Bronchial epithelial cell (primary cell): ENCODE measurements at regions not wholly inside any gene's neighbourhood (a gene's known extent, or its start where the extent isn't known, plus 50 kb on each side); places are given as distances from the start of the nearest gene placed in this dataset.

Experiments
- DNase-seq: peaks from one replicate; pipeline ENCODE4 v3.0.0-alpha.2; 2010; ENCODE audit warnings: low read depth
- FAIRE-seq: peaks from 2 replicates; lab custom pipeline; 2011; peaks lifted over from hg19 to GRCh38; lab: Jason Lieb, UNC
- H3K27me3 ChIP-seq: 2 replicates; pipeline ENCODE4 v1.5.1; 2011; ENCODE audit warnings: low read length; ENCODE audit not compliant: control insufficient read depth, insufficient read depth
- H3K36me3 ChIP-seq: 2 replicates; pipeline ENCODE4 v1.5.1; 2011; ENCODE audit warnings: low read length; ENCODE audit not compliant: control insufficient read depth, insufficient read depth
- H3K4me3 ChIP-seq: 2 replicates; pipeline ENCODE4 v1.5.1; 2011; ENCODE audit warnings: mild to moderate bottlenecking, low read depth, low read length, control low read depth
- CTCF ChIP-seq: IDR thresholded peaks from 2 replicates; pipeline ENCODE4 v1.5.1; 2011; ENCODE audit warnings: mild to moderate bottlenecking, moderate library complexity, low read length, control low read depth, inconsistent platforms; ENCODE audit not compliant: insufficient read depth, severe bottlenecking

- Histone ChIP-seq H3K4me3 (no peak overlapping the region), H3K27me3 (no peaks in the 10 kb centered on the region), H3K36me3 (no peaks in the 10 kb centered on the region)
- TF ChIP-seq CTCF = no peak
- DNase-seq = peak; percentile 4
- no peak for FAIRE-seq
These were observed 293.4 kb upstream of the SPTLC3 start for GRCh38 chr20:12715371-12715770.

- Histone ChIP-seq H3K4me3 (no peak overlapping the region), H3K36me3 (no peaks in the 10 kb centered on the region), H3K27me3 (no peaks in the 10 kb centered on the region)
- FAIRE-seq (no peak), DNase-seq (no peak)
- TF ChIP-seq CTCF = no peak
These were observed 292.6 kb upstream of the SPTLC3 start for GRCh38 chr20:12715991-12716680.

GRCh38 chr20:12717061-12717460 is 291.7 kb upstream of the SPTLC3 start:
- FAIRE-seq = no peak

GRCh38 chr20:12718619-12719018 is 290.2 kb upstream of the SPTLC3 start:
- FAIRE-seq (no peak), DNase-seq (no peak)
- TF ChIP-seq CTCF = no peak
- H3K4me3 ChIP-seq = no peak overlapping the region
- H3K36me3 ChIP-seq = no peaks in the 10 kb centered on the region
- H3K27me3 ChIP-seq = no peaks in the 10 kb centered on the region

More at GRCh38 chr20:12717061-12717460, 291.7 kb upstream of the SPTLC3 start:
- Histone ChIP-seq H3K4me3 (no peak overlapping the region), H3K36me3 (no peaks in the 10 kb centered on the region), H3K27me3 (no peaks in the 10 kb centered on the region)
- no peak for TF ChIP-seq CTCF
- DNase-seq = no peak

- no peak for TF ChIP-seq CTCF
- DNase-seq (no peak), FAIRE-seq (no peak)
- no peaks in the 10 kb centered on the region for H3K36me3 ChIP-seq
- no peak overlapping the region for H3K4me3 ChIP-seq
- H3K27me3 ChIP-seq = no peaks in the 10 kb centered on the region
These were observed 287.1 kb upstream of the SPTLC3 start for GRCh38 chr20:12721636-12722035.

GRCh38 chr20:12722091-12722490 is 286.7 kb upstream of the SPTLC3 start:
- DNase-seq = peak; percentile 4
- no peak for FAIRE-seq
- TF ChIP-seq CTCF = no peak
- no peaks in the 10 kb centered on the region for H3K36me3 ChIP-seq
- H3K4me3 ChIP-seq = no peak overlapping the region
- H3K27me3 ChIP-seq = no peaks in the 10 kb centered on the region
